Mucosa of rectum (tissue), 2 donors: ENCODE measurements at regions not wholly inside any gene's neighbourhood (a gene's known extent, or its start where the extent isn't known, plus 50 kb on each side); places are given as distances from the start of the nearest gene placed in this dataset.

Experiments
- H3K27ac ChIP-seq, 2 donors: one replicate each; pipeline ENCODE4 v1.7.0; 2013; ENCODE audit warnings: inconsistent platforms in 2 of 2, low read depth in 2 of 2, low read length in 2 of 2
- H3K27me3 ChIP-seq, 2 donors: one replicate each; pipeline ENCODE4 v1.7.0; 2013; ENCODE audit warnings: low read length in 2 of 2; ENCODE audit not compliant: control insufficient read depth in 2 of 2, insufficient read depth in 2 of 2
- H3K36me3 ChIP-seq, 2 donors: one replicate each; pipeline ENCODE4 v1.7.0; 2013; ENCODE audit warnings: low read length in 2 of 2; ENCODE audit not compliant: control insufficient read depth in 2 of 2, insufficient read depth in 2 of 2
- H3K4me1 ChIP-seq, 2 donors: one replicate each; pipeline ENCODE4 v1.7.0; 2013; ENCODE audit warnings: low read length in 2 of 2, mild to moderate bottlenecking in 1 of 2; ENCODE audit not compliant: control insufficient read depth in 2 of 2, insufficient read depth in 2 of 2
- H3K4me3 ChIP-seq, 2 donors: one replicate each; pipeline ENCODE4 v1.7.0; 2013; ENCODE audit warnings: low read length in 2 of 2
- H3K9ac ChIP-seq, 2 donors: one replicate each; pipeline ENCODE4 v1.7.0; 2013; ENCODE audit warnings: low read length in 2 of 2, low read depth in 1 of 2, mild to moderate bottlenecking in 1 of 2
- H3K9me3 ChIP-seq, 2 donors: one replicate each; pipeline ENCODE4 v1.7.0; 2013; ENCODE audit warnings: low read length in 2 of 2; ENCODE audit not compliant: control insufficient read depth in 2 of 2
- donor health status: healthy.
- donor health status: Normal muscosa, but diverticular disease.

GRCh38 chr3:189080745-189081144 is 91.0 kb upstream of the TPRG1 start:
- H3K4me1 ChIP-seq = no peaks in the 10 kb centered on the region
- no peak overlapping the region for H3K4me3 ChIP-seq
- H3K9me3 ChIP-seq = no peaks in the 10 kb centered on the region
- no peak overlapping the region for H3K27ac ChIP-seq
- H3K9ac ChIP-seq = no peak overlapping the region
- no peaks in the 10 kb centered on the region for H3K36me3 ChIP-seq
- no peaks in the 10 kb centered on the region for H3K27me3 ChIP-seq

- Histone ChIP-seq H3K27ac (no peak overlapping the region), H3K27me3 (no peaks in the 10 kb centered on the region), H3K36me3 (no peaks in the 10 kb centered on the region), H3K9ac (no peak overlapping the region), H3K4me1 (no peaks in the 10 kb centered on the region), H3K9me3 (no peaks in the 10 kb centered on the region), H3K4me3 (no peak overlapping the region)
These were observed 88.9 kb upstream of the TPRG1 start for GRCh38 chr3:189082666-189083427.

- H3K9ac ChIP-seq = no peak overlapping the region
- H3K9me3 ChIP-seq = no peaks in the 10 kb centered on the region
- H3K4me1 ChIP-seq = no peaks in the 10 kb centered on the region
- no peaks in the 10 kb centered on the region for H3K27me3 ChIP-seq
- no peak overlapping the region for H3K27ac ChIP-seq
- H3K4me3 ChIP-seq = no peak overlapping the region
- no peaks in the 10 kb centered on the region for H3K36me3 ChIP-seq
These were observed 87.2 kb upstream of the TPRG1 start for GRCh38 chr3:189084620-189085019.

- Histone ChIP-seq H3K27ac (no peak overlapping the region), H3K4me3 (no peak overlapping the region), H3K9ac (no peak overlapping the region), H3K9me3 (no peaks in the 10 kb centered on the region), H3K36me3 (no peaks in the 10 kb centered on the region), H3K27me3 (no peaks in the 10 kb centered on the region), H3K4me1 (no peaks in the 10 kb centered on the region)
These were observed 79.2 kb upstream of the TPRG1 start for GRCh38 chr3:189092547-189092946.

- H3K9ac ChIP-seq = no peak overlapping the region
- H3K4me1 ChIP-seq = no peaks in the 10 kb centered on the region
- no peaks in the 10 kb centered on the region for H3K36me3 ChIP-seq
- H3K4me3 ChIP-seq = no peak overlapping the region
- no peak overlapping the region for H3K27ac ChIP-seq
- no peaks in the 10 kb centered on the region for H3K27me3 ChIP-seq
- H3K9me3 ChIP-seq = no peaks in the 10 kb centered on the region
These were observed 77.2 kb upstream of the TPRG1 start for GRCh38 chr3:189094539-189094938.

- no peak overlapping the region for H3K9ac ChIP-seq
- H3K4me1 ChIP-seq = no peaks in the 10 kb centered on the region
- H3K27me3 ChIP-seq = no peaks in the 10 kb centered on the region
- no peaks in the 10 kb centered on the region for H3K9me3 ChIP-seq
- no peak overlapping the region for H3K27ac ChIP-seq
- H3K4me3 ChIP-seq = no peak overlapping the region
- no peaks in the 10 kb centered on the region for H3K36me3 ChIP-seq
These were observed 75.7 kb upstream of the TPRG1 start for GRCh38 chr3:189096092-189096491.

- Histone ChIP-seq H3K36me3 (no peaks in the 10 kb centered on the region), H3K9ac (no peak overlapping the region), H3K27ac (peak overlapping the region in 1 of 2 donors; percentile 41), H3K27me3 (no peaks in the 10 kb centered on the region), H3K4me1 (no peaks in the 10 kb centered on the region), H3K9me3 (no peaks in the 10 kb centered on the region), H3K4me3 (no peak overlapping the region)
These were observed 72.7 kb upstream of the TPRG1 start for GRCh38 chr3:189099031-189099471.

GRCh38 chr3:189099505-189100290 is 72.1 kb upstream of the TPRG1 start:
- Histone ChIP-seq H3K36me3 (no peaks in the 10 kb centered on the region), H3K4me3 (no peak overlapping the region), H3K9me3 (no peaks in the 10 kb centered on the region), H3K9ac (no peak overlapping the region), H3K4me1 (no peaks in the 10 kb centered on the region), H3K27ac (peak overlapping the region in 1 of 2 donors; percentile 41), H3K27me3 (no peaks in the 10 kb centered on the region)

- H3K9ac ChIP-seq = no peak overlapping the region
These were observed 70.9 kb upstream of the TPRG1 start for GRCh38 chr3:189100866-189101265.

GRCh38 chr3:189101594-189101993 is 70.2 kb upstream of the TPRG1 start:
- H3K9ac ChIP-seq = no peak overlapping the region
- no peaks in the 10 kb centered on the region for H3K9me3 ChIP-seq
- H3K4me1 ChIP-seq = no peaks in the 10 kb centered on the region
- no peaks in the 10 kb centered on the region for H3K27me3 ChIP-seq
- H3K36me3 ChIP-seq = no peaks in the 10 kb centered on the region
- no peak overlapping the region for H3K4me3 ChIP-seq
- no peak overlapping the region for H3K27ac ChIP-seq

More at GRCh38 chr3:189100866-189101265, 70.9 kb upstream of the TPRG1 start:
- H3K4me3 ChIP-seq = no peak overlapping the region
- H3K9me3 ChIP-seq = no peaks in the 10 kb centered on the region
- no peaks in the 10 kb centered on the region for H3K4me1 ChIP-seq
- no peaks in the 10 kb centered on the region for H3K27me3 ChIP-seq
- no peaks in the 10 kb centered on the region for H3K36me3 ChIP-seq
- H3K27ac ChIP-seq = no peak overlapping the region
